Common myeloid progenitor, CD34-positive (primary cell): ENCODE measurements at regions not wholly inside any gene's neighbourhood (a gene's known extent, or its start where the extent isn't known, plus 50 kb on each side); places are given as distances from the start of the nearest gene placed in this dataset.

Experiments used
- CTCF ChIA-PET: fragments of 350-600 bp; sonication (Branson Sonifier 250); formaldehyde crosslinking; loops from one replicate; lab custom pipeline; 2021; ENCODE audit warnings: antibody characterized with exemption; lab: Charles Lee
- POLR2A ChIA-PET: fragments of 350-600 bp; sonication (Branson Sonifier 250); formaldehyde crosslinking; loops from one replicate; lab custom pipeline; 2021; ENCODE audit warnings: antibody characterized with exemption; lab: Charles Lee
- DNase-seq, 3 donors: peaks; one replicate each; pipeline versions ENCODE4 v3.0.0 to v3.0.0-alpha.2; 2013
- H3K27ac ChIP-seq, 2 experiments: 1 replicate in 1 of 2; 2 replicates in 1 of 2; pipeline ENCODE4 v1.7.0; 2013; ENCODE audit warnings: inconsistent platforms in 2 of 2, low read length in 2 of 2, mild to moderate bottlenecking in 2 of 2, low read depth in 1 of 2, moderate library complexity in 1 of 2; ENCODE audit not compliant: severe bottlenecking in 2 of 2, insufficient read depth in 1 of 2, poor library complexity in 1 of 2
- H3K27me3 ChIP-seq, 5 experiments: replicated peaks in 2 of 5; 1 replicate in 3 of 5; 2 replicates in 2 of 5; pipeline versions ENCODE4 v1.6.1 to v1.7.0; 2013; ENCODE audit warnings: low read length in 4 of 5, mild to moderate bottlenecking in 2 of 5, moderate library complexity in 2 of 5, inconsistent platforms in 1 of 5; ENCODE audit not compliant: insufficient read depth in 5 of 5, control insufficient read depth in 4 of 5
- H3K36me3 ChIP-seq, 4 experiments: 1 replicate in 2 of 4; 2 replicates in 2 of 4; pipeline versions ENCODE4 v1.6.1 to v1.7.0; 2013; ENCODE audit warnings: low read length in 3 of 4, control low read depth in 1 of 4, mild to moderate bottlenecking in 1 of 4; ENCODE audit not compliant: control insufficient read depth in 4 of 4, insufficient read depth in 4 of 4
- H3K4me1 ChIP-seq, 4 experiments: 1 replicate in 3 of 4; 2 replicates in 1 of 4; pipeline versions ENCODE4 v1.6.1 to v1.7.1; 2013; ENCODE audit warnings: low read length in 3 of 4, mild to moderate bottlenecking in 3 of 4, control low read depth in 1 of 4, inconsistent platforms in 1 of 4, moderate library complexity in 1 of 4; ENCODE audit not compliant: control insufficient read depth in 4 of 4, insufficient read depth in 4 of 4; ENCODE audit errors: control extremely low read depth in 1 of 4
- H3K4me3 ChIP-seq, 7 experiments: 1 replicate in 4 of 7; 2 replicates in 3 of 7; pipeline versions ENCODE4 v1.5.1 to v1.7.0; 2013; ENCODE audit warnings: mild to moderate bottlenecking in 7 of 7, low read length in 6 of 7, moderate library complexity in 6 of 7, inconsistent platforms in 2 of 7, low read depth in 2 of 7, control low read depth in 1 of 7; ENCODE audit not compliant: insufficient read depth in 4 of 7, control insufficient read depth in 1 of 7; ENCODE audit errors: extremely low read depth in 1 of 7
- H3K9me3 ChIP-seq, 5 experiments: 1 replicate in 4 of 5; 2 replicates in 1 of 5; pipeline versions ENCODE4 v1.6.1 to v1.7.1; 2013; ENCODE audit warnings: low read length in 4 of 5, mild to moderate bottlenecking in 2 of 5, inconsistent platforms in 1 of 5, low read depth in 1 of 5, moderate library complexity in 1 of 5; ENCODE audit not compliant: control insufficient read depth in 4 of 5, insufficient read depth in 2 of 5; ENCODE audit errors: control extremely low read depth in 1 of 5
- WGBS: methylation state at CpG from one replicate; pipeline ENCODE4 v1.1.5; 2013; ENCODE audit not compliant: insufficient coverage; 5-methylcytosine and 5-hydroxymethylcytosine counted together

DNA sequence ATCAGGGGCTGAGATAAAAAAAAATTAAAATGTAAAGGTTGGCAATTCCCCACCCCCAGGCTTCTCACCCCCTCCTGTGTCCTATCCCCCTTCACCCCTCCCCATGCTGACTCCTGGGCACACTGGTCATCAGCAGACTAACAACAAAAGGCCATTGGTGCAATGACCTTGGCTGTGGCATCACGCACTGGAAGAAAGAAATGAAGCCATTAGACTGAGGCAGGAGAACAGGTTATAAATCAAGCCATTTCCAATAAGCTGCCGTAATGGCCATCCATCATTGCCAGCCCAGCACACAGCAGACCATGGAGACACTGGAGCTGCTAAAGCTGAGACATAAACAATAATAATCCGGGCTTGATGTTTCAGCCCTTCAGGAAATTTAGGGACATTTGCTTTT is 342.4 kb upstream of the ETAA1 start:
- DNase-seq = no peak
- no peaks in the 10 kb centered on the region for H3K4me1 ChIP-seq
- H3K27ac ChIP-seq = no peak overlapping the region
- CTCF ChIA-PET = no interaction called here
- H3K9me3 ChIP-seq = peaks cover 0 to under 1% (median 0%) of the 10 kb centered on the region in 5 experiments
- H3K27me3 ChIP-seq = no peaks in the 10 kb centered on the region
- POLR2A ChIA-PET = no interaction called here
- 84% methylated on average over 3 of the region's 3 CpGs for WGBS
- no peak overlapping the region for H3K4me3 ChIP-seq
- no peaks in the 10 kb centered on the region for H3K36me3 ChIP-seq

- Histone ChIP-seq H3K4me3 (no peak overlapping the region), H3K27ac (no peak overlapping the region), H3K36me3 (no peaks in the 10 kb centered on the region), H3K27me3 (no peaks in the 10 kb centered on the region), H3K9me3 (peaks cover 0 to 6% (median 0%) of the 10 kb centered on the region in 5 experiments), H3K4me1 (no peaks in the 10 kb centered on the region)
- ChIA-PET POLR2A (no interaction called here), CTCF (no interaction called here)
- DNase-seq = no peak
- 80% methylated on average over 1 of the region's 4 CpGs for WGBS
Observed at GRCh38 chr2:67055387-67056304, 341.5 kb upstream of the ETAA1 start.

- Histone ChIP-seq H3K9me3 (peaks cover 0 to 6% (median 0%) of the 10 kb centered on the region in 5 experiments), H3K36me3 (no peaks in the 10 kb centered on the region), H3K27me3 (no peaks in the 10 kb centered on the region), H3K4me1 (no peaks in the 10 kb centered on the region), H3K4me3 (no peak overlapping the region), H3K27ac (no peak overlapping the region)
- ChIA-PET CTCF (interaction anchor here (0.6 kb wide), 1 partner anchor 629 kb away, joined by 3 read pairs; no protein-coding TSS in a partner anchor), POLR2A (no interaction called here)
- WGBS = no CpG with 5 or more reads among the region's 3 CpGs
- no peak for DNase-seq
Observed at GRCh38 chr2:67057123-67057522, 340.0 kb upstream of the ETAA1 start.

- Histone ChIP-seq H3K36me3 (no peaks in the 10 kb centered on the region), H3K4me3 (no peak overlapping the region), H3K4me1 (no peaks in the 10 kb centered on the region), H3K9me3 (peaks cover 0 to 6% (median 0%) of the 10 kb centered on the region in 5 experiments), H3K27me3 (no peaks in the 10 kb centered on the region), H3K27ac (no peak overlapping the region)
- DNase-seq = no peak
- ChIA-PET POLR2A (no interaction called here), CTCF (no interaction called here)
- no CpG with 5 or more reads among the region's 2 CpGs for WGBS
Observed at GRCh38 chr2:67057901-67058703, 339.0 kb upstream of the ETAA1 start.

DNA sequence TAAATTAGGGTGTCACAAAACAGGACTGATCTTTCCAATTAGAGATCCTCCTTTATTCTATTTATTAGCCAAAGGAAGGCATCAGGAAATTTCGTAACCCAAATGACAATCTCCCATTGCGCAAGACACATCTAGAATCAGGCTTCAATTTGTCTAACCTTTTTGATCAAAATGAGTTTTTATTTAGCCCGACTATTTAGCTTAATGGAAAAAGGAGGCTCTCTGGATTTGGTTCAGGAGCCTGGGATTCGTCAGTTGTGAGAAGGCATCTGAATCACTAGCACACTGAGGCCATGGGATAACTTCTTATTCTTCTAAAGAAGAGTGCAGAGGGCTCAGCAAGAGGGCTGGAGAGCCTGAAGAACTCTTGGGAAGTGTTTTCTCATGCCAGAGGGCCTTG is 332.1 kb upstream of the ETAA1 start:
- no peak overlapping the region for H3K27ac ChIP-seq
- no peaks in the 10 kb centered on the region for H3K27me3 ChIP-seq
- DNase-seq = no peak
- 92% methylated on average over 2 of the region's 4 CpGs for WGBS
- H3K36me3 ChIP-seq = no peaks in the 10 kb centered on the region
- no peak overlapping the region for H3K4me3 ChIP-seq
- H3K9me3 ChIP-seq = peaks cover 0 to 2% (median 0%) of the 10 kb centered on the region in 5 experiments
- no peaks in the 10 kb centered on the region for H3K4me1 ChIP-seq
- CTCF ChIA-PET = no interaction called here
- POLR2A ChIA-PET = no interaction called here

GRCh38 chr2:67066782-67067181 is 330.4 kb upstream of the ETAA1 start:
- H3K4me3 ChIP-seq = no peak overlapping the region
- H3K9me3 ChIP-seq = no peaks in the 10 kb centered on the region
- H3K36me3 ChIP-seq = no peaks in the 10 kb centered on the region
- ChIA-PET CTCF (no interaction called here), POLR2A (no interaction called here)
- no peaks in the 10 kb centered on the region for H3K27me3 ChIP-seq
- DNase-seq = no peak
- H3K4me1 ChIP-seq = no peaks in the 10 kb centered on the region
- WGBS = 100% methylated on average over 1 of the region's 3 CpGs
- H3K27ac ChIP-seq = no peak overlapping the region

DNA sequence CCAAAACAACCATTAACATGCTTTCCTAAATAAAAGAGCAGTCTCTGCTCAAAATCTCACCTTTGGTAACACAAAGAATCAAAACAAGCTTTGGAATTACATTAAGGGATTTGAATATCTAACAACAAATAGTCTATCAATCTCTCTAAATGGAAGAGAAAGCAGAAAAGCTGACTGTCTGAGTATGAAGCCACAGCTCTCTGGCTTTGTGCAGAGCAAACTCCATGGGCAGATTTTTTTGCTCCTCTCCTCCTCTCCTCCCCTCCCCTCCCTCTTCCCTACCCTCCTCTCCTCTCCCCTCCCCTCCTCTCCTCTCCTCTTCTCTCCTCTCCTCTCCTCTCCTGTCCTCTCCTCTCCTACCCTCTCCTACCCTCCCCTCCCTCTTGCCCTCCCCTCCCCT is 329.5 kb upstream of the ETAA1 start:
- CTCF ChIA-PET = no interaction called here
- POLR2A ChIA-PET = no interaction called here
- H3K4me3 ChIP-seq = no peak overlapping the region
- no peak overlapping the region for H3K27ac ChIP-seq
- no peaks in the 10 kb centered on the region for H3K27me3 ChIP-seq
- no peaks in the 10 kb centered on the region for H3K9me3 ChIP-seq
- no peak for DNase-seq
- H3K4me1 ChIP-seq = no peaks in the 10 kb centered on the region
- no peaks in the 10 kb centered on the region for H3K36me3 ChIP-seq
